ENCODE measurements at regions not wholly inside any gene's neighbourhood (a gene's known extent, or its start where the extent isn't known, plus 50 kb on each side); places are given as distances from the start of the nearest gene placed in this dataset.

DNA sequence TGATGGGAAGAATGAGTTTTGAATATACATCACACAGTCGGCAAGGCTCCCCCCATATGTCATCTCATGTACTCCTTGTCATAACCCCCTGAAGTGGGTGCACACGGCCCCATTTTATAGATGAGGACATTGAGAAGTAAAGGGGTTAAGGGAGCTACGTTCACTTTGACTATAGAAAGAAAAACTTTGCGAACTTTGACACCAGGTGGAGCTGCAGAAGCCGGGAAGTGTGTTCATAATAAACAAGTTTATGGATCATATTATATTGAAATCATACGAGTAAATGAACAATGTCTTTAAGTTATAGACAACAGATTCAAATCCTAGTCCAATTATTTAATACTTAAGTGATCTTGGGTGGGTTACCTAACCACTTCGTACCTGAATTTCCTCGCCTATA lies 203.8 kb upstream of the PITX2 start:
- Histone ChIP-seq H3K27ac (ENCODE audit: low read length) (no peak overlapping the region), H3K27me3 (ENCODE audit: control insufficient read depth, insufficient read depth, low read length) (no peaks in the 10 kb centered on the region), H3K4me1 (ENCODE audit: control insufficient read depth, insufficient read depth, low read length) (no peaks in the 10 kb centered on the region), H3K36me3 (ENCODE audit: control insufficient read depth, insufficient read depth, low read length) (no peaks in the 10 kb centered on the region), H3K4me3 (ENCODE audit: low read length) (no peak overlapping the region), H3K9me3 (replicated peaks; ENCODE audit: control insufficient read depth, low read depth, low read length) (no peaks in the 10 kb centered on the region)
- no peak for DNase-seq
- no CpG with 5 or more reads among the region's 8 CpGs for WGBS (ENCODE audit: insufficient coverage)

GRCh38 chr4:110830461-110830860 lies 207.6 kb upstream of the PITX2 start:
- no CpG with 5 or more reads among the region's 2 CpGs for WGBS (ENCODE audit: insufficient coverage)
- H3K27ac ChIP-seq (ENCODE audit: low read length): no peak overlapping the region
- no peak for DNase-seq
- H3K36me3 ChIP-seq (ENCODE audit: control insufficient read depth, insufficient read depth, low read length): no peaks in the 10 kb centered on the region
- no peak overlapping the region for H3K4me3 ChIP-seq (ENCODE audit: low read length)
- H3K27me3 ChIP-seq (ENCODE audit: control insufficient read depth, insufficient read depth, low read length): no peaks in the 10 kb centered on the region
- H3K9me3 ChIP-seq (replicated peaks; ENCODE audit: control insufficient read depth, low read depth, low read length): no peaks in the 10 kb centered on the region
- no peaks in the 10 kb centered on the region for H3K4me1 ChIP-seq (ENCODE audit: control insufficient read depth, insufficient read depth, low read length)

DNA sequence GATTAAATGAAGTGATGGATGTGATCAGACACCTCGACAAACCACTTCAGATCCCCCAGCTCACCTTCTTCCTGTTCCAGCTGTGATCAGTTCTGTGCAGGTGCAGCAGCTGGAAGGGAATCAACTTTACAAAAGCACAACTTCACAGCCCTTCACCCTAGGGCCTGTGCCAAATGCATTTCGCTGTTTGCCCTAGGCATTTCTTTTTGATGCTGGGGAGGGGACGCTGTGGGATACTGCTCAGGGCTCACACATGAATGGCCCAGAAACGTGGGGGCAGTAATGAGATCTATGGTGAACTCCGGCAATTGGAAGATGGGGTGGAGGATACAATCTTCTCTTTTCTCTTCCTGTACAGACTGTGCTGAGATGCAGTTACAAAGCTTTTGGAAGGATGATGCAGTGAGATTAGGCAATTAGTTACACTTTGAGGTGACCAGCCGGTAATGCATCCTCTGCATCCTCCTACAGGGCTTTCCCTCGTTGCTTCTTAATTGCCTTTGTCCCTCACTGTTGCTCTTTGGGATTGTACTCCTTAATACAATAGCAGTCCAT lies 215.1 kb upstream of the PITX2 start:
- H3K27me3 ChIP-seq (ENCODE audit: control insufficient read depth, insufficient read depth, low read length): no peaks in the 10 kb centered on the region
- 17% methylated on average over 3 of the region's 7 CpGs for WGBS (ENCODE audit: insufficient coverage)
- H3K4me3 ChIP-seq (ENCODE audit: low read length): no peak overlapping the region
- H3K27ac ChIP-seq (ENCODE audit: low read length): no peak overlapping the region
- no peaks in the 10 kb centered on the region for H3K4me1 ChIP-seq (ENCODE audit: control insufficient read depth, insufficient read depth, low read length)
- H3K9me3 ChIP-seq (replicated peaks; ENCODE audit: control insufficient read depth, low read depth, low read length): no peaks in the 10 kb centered on the region
- DNase-seq: no peak
- no peaks in the 10 kb centered on the region for H3K36me3 ChIP-seq (ENCODE audit: control insufficient read depth, insufficient read depth, low read length)

- no CpG with 5 or more reads among the region's 2 CpGs for WGBS (ENCODE audit: insufficient coverage)
- Histone ChIP-seq H3K4me1 (ENCODE audit: control insufficient read depth, insufficient read depth, low read length) (no peaks in the 10 kb centered on the region), H3K9me3 (replicated peaks; ENCODE audit: control insufficient read depth, low read depth, low read length) (no peaks in the 10 kb centered on the region), H3K4me3 (ENCODE audit: low read length) (no peak overlapping the region), H3K27me3 (ENCODE audit: control insufficient read depth, insufficient read depth, low read length) (no peaks in the 10 kb centered on the region), H3K36me3 (ENCODE audit: control insufficient read depth, insufficient read depth, low read length) (no peaks in the 10 kb centered on the region), H3K27ac (ENCODE audit: low read length) (no peak overlapping the region)
- no peak for DNase-seq
Observed at GRCh38 chr4:110840221-110840654, 217.4 kb upstream of the PITX2 start.

DNA sequence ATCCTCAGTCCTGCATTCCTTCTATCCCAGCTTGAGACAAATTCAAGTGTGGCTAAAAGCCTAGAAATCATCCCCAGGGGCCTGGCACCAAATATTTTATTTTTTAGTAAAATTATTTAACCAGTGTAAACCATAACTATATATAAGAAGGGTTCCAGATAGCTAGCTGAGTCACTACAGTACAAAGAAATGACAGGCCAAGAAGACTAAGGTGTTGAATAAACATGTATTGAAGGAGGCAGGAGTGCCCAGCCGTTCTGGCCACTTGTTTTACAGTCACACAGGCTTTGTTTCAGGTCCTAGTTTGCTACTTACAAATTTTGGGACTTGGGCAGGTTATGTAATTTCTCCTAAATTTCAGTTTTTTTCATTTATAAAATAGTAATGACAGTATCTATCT lies 225.9 kb upstream of the PITX2 start:
- H3K36me3 ChIP-seq (ENCODE audit: control insufficient read depth, insufficient read depth, low read length): no peaks in the 10 kb centered on the region
- DNase-seq: no peak
- peaks cover 3% of the 10 kb centered on the region for H3K4me1 ChIP-seq (ENCODE audit: control insufficient read depth, insufficient read depth, low read length)
- no peak overlapping the region for H3K27ac ChIP-seq (ENCODE audit: low read length)
- no peaks in the 10 kb centered on the region for H3K27me3 ChIP-seq (ENCODE audit: control insufficient read depth, insufficient read depth, low read length)
- no CpG with 5 or more reads among the region's 1 CpG for WGBS (ENCODE audit: insufficient coverage)
- H3K4me3 ChIP-seq (ENCODE audit: low read length): no peak overlapping the region
- H3K9me3 ChIP-seq (replicated peaks; ENCODE audit: control insufficient read depth, low read depth, low read length): no peaks in the 10 kb centered on the region

DNA sequence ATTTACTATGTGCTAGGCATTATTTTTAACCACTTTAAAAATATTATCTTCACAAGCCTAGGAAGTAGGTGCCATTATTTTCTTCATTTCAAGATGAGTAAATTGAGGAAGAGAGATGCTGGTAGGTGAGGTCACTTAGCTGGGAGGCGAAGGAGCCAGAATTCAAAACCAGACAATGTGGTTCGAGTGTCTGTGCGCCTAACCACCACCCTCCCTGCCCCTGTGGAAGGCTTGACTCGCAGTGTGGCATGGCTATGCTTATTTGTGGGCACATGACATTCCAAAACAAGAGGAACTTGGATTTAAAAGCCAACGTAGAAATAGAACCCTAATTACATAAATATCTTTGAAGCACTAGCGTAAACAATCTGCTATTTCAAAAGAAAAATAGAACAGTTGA lies 226.6 kb upstream of the PITX2 start:
- no peaks in the 10 kb centered on the region for H3K27me3 ChIP-seq (ENCODE audit: control insufficient read depth, insufficient read depth, low read length)
- H3K4me1 ChIP-seq (ENCODE audit: control insufficient read depth, insufficient read depth, low read length): peaks cover 3% of the 10 kb centered on the region
- H3K9me3 ChIP-seq (replicated peaks; ENCODE audit: control insufficient read depth, low read depth, low read length): no peaks in the 10 kb centered on the region
- no peak for DNase-seq
- no peak overlapping the region for H3K4me3 ChIP-seq (ENCODE audit: low read length)
- WGBS (ENCODE audit: insufficient coverage): 88% methylated on average over 3 of the region's 6 CpGs
- no peaks in the 10 kb centered on the region for H3K36me3 ChIP-seq (ENCODE audit: control insufficient read depth, insufficient read depth, low read length)
- no peak overlapping the region for H3K27ac ChIP-seq (ENCODE audit: low read length)

DNA sequence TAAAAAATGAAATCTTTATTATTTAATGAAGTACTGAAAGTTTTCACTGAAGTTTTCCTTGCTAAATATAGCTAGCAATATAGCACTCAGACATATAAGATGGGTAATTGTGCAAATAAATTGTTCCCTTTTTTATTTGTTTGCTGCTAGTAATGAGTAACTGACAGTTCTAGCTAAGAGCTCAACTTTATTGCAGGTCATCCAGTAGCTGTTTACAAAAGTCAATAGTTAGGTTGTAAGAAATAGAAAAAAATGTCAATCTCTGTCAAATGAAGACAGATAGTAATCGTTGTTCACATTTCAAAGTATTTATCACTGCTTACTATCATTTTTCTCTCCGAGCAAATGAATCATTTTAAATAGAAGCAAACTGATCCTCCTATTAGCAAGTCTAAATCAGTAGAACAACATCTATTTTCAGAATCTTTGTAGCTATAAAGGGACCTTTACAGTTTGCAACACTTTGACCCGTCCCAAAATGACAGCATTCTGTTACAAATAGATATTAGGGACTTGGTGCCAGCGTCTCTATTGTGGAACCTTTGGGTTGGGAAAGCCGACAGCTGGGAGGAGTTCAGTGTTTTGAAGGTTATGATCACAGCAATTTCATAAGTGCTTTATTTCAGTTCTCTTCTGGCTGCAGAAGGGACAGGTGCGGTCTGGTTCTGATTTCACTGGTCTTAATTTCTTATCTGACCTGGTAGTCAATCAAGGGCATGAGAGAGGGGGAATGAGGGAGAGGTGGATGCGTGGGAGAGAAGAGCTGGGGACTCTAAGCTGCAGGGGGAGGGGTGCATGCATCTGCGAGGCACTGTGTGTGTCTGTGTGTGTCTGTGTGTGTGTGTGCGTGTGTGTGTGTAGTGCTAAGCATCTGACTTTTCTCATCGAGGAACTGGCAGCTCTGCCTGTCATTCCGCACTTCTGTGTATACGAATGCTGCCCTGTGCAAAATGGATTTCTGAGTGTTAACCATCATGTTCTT lies 227.9 kb upstream of the PITX2 start:
- H3K36me3 ChIP-seq (ENCODE audit: control insufficient read depth, insufficient read depth, low read length): no peaks in the 10 kb centered on the region
- peaks cover 3% of the 10 kb centered on the region for H3K4me1 ChIP-seq (ENCODE audit: control insufficient read depth, insufficient read depth, low read length)
- peak; percentile 58 for DNase-seq
- no peaks in the 10 kb centered on the region for H3K27me3 ChIP-seq (ENCODE audit: control insufficient read depth, insufficient read depth, low read length)
- H3K9me3 ChIP-seq (replicated peaks; ENCODE audit: control insufficient read depth, low read depth, low read length): no peaks in the 10 kb centered on the region
- WGBS (ENCODE audit: insufficient coverage): 26% methylated on average over 8 of the region's 12 CpGs
- no peak overlapping the region for H3K4me3 ChIP-seq (ENCODE audit: low read length)
- no peak overlapping the region for H3K27ac ChIP-seq (ENCODE audit: low read length)

GRCh38 chr4:110851989-110852388 lies 229.1 kb upstream of the PITX2 start:
- Histone ChIP-seq H3K36me3 (ENCODE audit: control insufficient read depth, insufficient read depth, low read length) (no peaks in the 10 kb centered on the region), H3K4me3 (ENCODE audit: low read length) (no peak overlapping the region), H3K27ac (ENCODE audit: low read length) (no peak overlapping the region), H3K9me3 (replicated peaks; ENCODE audit: control insufficient read depth, low read depth, low read length) (no peaks in the 10 kb centered on the region), H3K4me1 (ENCODE audit: control insufficient read depth, insufficient read depth, low read length) (peaks cover 3% of the 10 kb centered on the region), H3K27me3 (ENCODE audit: control insufficient read depth, insufficient read depth, low read length) (no peaks in the 10 kb centered on the region)
- no CpG with 5 or more reads among the region's 2 CpGs for WGBS (ENCODE audit: insufficient coverage)
- no peak for DNase-seq

DNA sequence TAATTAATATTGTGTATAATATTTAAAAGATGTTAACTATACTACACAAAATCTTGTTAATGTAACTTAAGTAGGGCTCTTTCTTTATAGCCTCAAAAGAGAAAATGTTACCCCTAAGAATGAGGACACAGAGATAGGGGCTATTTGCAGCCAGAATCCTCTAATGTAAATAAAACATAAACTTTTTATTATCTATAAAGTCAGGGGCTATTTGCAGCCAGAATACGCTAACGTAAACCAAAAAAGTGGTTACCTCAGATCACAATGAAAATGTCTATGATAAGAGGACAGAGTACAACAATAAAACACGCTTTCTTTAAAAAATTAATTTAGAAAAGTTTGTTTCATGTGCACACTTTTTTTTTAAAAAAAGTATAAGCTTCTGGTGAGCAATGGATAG lies 229.9 kb upstream of the PITX2 start:
- no peak overlapping the region for H3K27ac ChIP-seq (ENCODE audit: low read length)
- DNase-seq: no peak
- H3K4me1 ChIP-seq (ENCODE audit: control insufficient read depth, insufficient read depth, low read length): peaks cover 3% of the 10 kb centered on the region
- H3K9me3 ChIP-seq (replicated peaks; ENCODE audit: control insufficient read depth, low read depth, low read length): no peaks in the 10 kb centered on the region
- H3K4me3 ChIP-seq (ENCODE audit: low read length): no peak overlapping the region
- no peaks in the 10 kb centered on the region for H3K27me3 ChIP-seq (ENCODE audit: control insufficient read depth, insufficient read depth, low read length)
- no peaks in the 10 kb centered on the region for H3K36me3 ChIP-seq (ENCODE audit: control insufficient read depth, insufficient read depth, low read length)
- WGBS (ENCODE audit: insufficient coverage): no CpG with 5 or more reads among the region's 3 CpGs

- DNase-seq: no peak
- WGBS (ENCODE audit: insufficient coverage): no CpG with 5 or more reads among the region's 5 CpGs
- Histone ChIP-seq H3K4me3 (ENCODE audit: low read length) (no peak overlapping the region), H3K27ac (ENCODE audit: low read length) (no peak overlapping the region), H3K27me3 (ENCODE audit: control insufficient read depth, insufficient read depth, low read length) (no peaks in the 10 kb centered on the region), H3K4me1 (ENCODE audit: control insufficient read depth, insufficient read depth, low read length) (peaks cover 3% of the 10 kb centered on the region), H3K36me3 (ENCODE audit: control insufficient read depth, insufficient read depth, low read length) (no peaks in the 10 kb centered on the region), H3K9me3 (replicated peaks; ENCODE audit: control insufficient read depth, low read depth, low read length) (no peaks in the 10 kb centered on the region)
Observed at GRCh38 chr4:110853242-110853641, 230.4 kb upstream of the PITX2 start.
